ENCODE measurements at regions not wholly inside any gene's neighbourhood (a gene's known extent, or its start where the extent isn't known, plus 50 kb on each side); places are given as distances from the start of the nearest gene placed in this dataset.

DNA sequence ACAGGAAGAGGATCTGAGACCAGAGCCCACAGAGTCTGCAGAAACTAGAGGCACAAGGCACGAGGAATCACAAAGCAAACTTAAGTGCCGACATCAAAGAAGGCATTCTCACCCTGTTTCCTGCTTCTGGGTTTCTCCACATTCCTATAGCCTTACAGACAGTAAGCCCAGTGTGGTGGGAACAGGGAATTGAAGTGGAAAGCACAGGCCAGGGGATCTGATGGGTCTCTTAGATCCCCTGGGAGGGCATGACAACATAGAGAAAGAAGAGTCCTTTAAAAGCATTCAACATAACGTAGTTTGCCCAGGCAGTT is 75.6 kb upstream of the FRMD6 start:
- H3K4me1 Mint-ChIP-seq, result peaks cover 15% of the 10 kb centered on the region
- H3K4me2 ChIP-seq, result 0 out of 2 replicates have a peak overlapping the region, but pooled peaks have one; percentile 5
- no peaks in the 10 kb centered on the region for H4K20me1 ChIP-seq (replicated peaks; ENCODE audit: insufficient read depth)
- no peak for TF ChIP-seq REST (IDR thresholded peaks at IDR 0.05; ENCODE audit: unreplicated experiment)
- TF ChIP-seq ZNF331 (CRISPR knock-in tag; IDR thresholded peaks at IDR 0.05; ENCODE audit: low read depth), result no peak
- TF ChIP-seq NANOG (IDR thresholded peaks at IDR 0.05; ENCODE audit: borderline replicate concordance), result no peak
- TF ChIP-seq ETS1 (IDR thresholded peaks at IDR 0.05), result no peak
- no peak for TF ChIP-seq CREB1 (CRISPR knock-in tag; IDR thresholded peaks at IDR 0.05; ENCODE audit: low read depth)
- TF ChIP-seq STAT1 (IDR thresholded peaks at IDR 0.05; ENCODE audit: unreplicated experiment), result no peak
- TF ChIP-seq, protein P1, sequence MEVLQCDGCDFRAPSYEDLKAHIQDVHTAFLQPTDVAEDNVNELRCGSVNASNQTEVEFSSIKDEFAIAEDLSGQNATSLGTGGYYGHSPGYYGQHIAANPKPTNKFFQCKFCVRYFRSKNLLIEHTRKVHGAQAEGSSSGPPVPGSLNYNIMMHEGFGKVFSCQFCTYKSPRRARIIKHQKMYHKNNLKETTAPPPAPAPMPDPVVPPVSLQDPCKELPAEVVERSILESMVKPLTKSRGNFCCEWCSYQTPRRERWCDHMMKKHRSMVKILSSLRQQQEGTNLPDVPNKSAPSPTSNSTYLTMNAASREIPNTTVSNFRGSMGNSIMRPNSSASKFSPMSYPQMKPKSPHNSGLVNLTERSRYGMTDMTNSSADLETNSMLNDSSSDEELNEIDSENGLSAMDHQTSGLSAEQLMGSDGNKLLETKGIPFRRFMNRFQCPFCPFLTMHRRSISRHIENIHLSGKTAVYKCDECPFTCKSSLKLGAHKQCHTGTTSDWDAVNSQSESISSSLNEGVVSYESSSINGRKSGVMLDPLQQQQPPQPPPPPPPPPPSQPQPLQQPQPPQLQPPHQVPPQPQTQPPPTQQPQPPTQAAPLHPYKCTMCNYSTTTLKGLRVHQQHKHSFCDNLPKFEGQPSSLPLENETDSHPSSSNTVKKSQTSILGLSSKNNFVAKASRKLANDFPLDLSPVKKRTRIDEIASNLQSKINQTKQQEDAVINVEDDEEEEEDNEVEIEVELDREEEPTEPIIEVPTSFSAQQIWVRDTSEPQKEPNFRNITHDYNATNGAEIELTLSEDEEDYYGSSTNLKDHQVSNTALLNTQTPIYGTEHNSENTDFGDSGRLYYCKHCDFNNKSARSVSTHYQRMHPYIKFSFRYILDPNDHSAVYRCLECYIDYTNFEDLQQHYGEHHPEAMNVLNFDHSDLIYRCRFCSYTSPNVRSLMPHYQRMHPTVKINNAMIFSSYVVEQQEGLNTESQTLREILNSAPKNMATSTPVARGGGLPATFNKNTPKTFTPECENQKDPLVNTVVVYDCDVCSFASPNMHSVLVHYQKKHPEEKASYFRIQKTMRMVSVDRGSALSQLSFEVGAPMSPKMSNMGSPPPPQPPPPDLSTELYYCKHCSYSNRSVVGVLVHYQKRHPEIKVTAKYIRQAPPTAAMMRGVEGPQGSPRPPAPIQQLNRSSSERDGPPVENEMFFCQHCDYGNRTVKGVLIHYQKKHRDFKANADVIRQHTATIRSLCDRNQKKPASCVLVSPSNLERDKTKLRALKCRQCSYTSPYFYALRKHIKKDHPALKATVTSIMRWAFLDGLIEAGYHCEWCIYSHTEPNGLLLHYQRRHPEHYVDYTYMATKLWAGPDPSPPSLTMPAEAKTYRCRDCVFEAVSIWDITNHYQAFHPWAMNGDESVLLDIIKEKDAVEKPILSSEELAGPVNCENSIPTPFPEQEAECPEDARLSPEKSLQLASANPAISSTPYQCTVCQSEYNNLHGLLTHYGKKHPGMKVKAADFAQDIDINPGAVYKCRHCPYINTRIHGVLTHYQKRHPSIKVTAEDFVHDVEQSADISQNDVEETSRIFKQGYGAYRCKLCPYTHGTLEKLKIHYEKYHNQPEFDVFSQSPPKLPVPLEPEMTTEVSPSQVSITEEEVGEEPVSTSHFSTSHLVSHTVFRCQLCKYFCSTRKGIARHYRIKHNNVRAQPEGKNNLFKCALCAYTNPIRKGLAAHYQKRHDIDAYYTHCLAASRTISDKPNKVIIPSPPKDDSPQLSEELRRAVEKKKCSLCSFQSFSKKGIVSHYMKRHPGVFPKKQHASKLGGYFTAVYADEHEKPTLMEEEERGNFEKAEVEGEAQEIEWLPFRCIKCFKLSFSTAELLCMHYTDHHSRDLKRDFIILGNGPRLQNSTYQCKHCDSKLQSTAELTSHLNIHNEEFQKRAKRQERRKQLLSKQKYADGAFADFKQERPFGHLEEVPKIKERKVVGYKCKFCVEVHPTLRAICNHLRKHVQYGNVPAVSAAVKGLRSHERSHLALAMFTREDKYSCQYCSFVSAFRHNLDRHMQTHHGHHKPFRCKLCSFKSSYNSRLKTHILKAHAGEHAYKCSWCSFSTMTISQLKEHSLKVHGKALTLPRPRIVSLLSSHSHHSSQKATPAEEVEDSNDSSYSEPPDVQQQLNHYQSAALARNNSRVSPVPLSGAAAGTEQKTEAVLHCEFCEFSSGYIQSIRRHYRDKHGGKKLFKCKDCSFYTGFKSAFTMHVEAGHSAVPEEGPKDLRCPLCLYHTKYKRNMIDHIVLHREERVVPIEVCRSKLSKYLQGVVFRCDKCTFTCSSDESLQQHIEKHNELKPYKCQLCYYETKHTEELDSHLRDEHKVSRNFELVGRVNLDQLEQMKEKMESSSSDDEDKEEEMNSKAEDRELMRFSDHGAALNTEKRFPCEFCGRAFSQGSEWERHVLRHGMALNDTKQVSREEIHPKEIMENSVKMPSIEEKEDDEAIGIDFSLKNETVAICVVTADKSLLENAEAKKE (CRISPR knock-in tag; IDR thresholded peaks at IDR 0.05), result no peak
- no peak for TF ChIP-seq EZH2phosphoT487 (IDR thresholded peaks at IDR 0.05; ENCODE audit: unreplicated experiment)
- TF ChIP-seq EZH2 (IDR thresholded peaks at IDR 0.05; ENCODE audit: low read depth, unreplicated experiment), result no peak
- no peak for TF ChIP-seq JUNB (IDR thresholded peaks at IDR 0.05; ENCODE audit: unreplicated experiment)
- H3K4me1 ChIP-seq (ENCODE audit: insufficient read depth), result peaks cover 10% of the 10 kb centered on the region
- no peaks in the 10 kb centered on the region for H3K27me3 ChIP-seq (ENCODE audit: insufficient read depth)
- no peak overlapping the region for H3K4me3 Mint-ChIP-seq
- H3F3A ChIP-seq (replicated peaks; ENCODE audit: low read depth), result no peaks in the 10 kb centered on the region
- H3K36me3 ChIP-seq (ENCODE audit: insufficient read depth), result no peaks in the 10 kb centered on the region
- no peaks in the 10 kb centered on the region for H3K36me3 Mint-ChIP-seq (ENCODE audit: low read depth)
- DNase-seq (ENCODE audit: low spot score) (peak; percentile 64), ATAC-seq (peak; percentile 89)
- no peak overlapping the region for H3K4me3 ChIP-seq
- H3K27ac Mint-ChIP-seq, result no peak overlapping the region
- no peaks in the 10 kb centered on the region for H3K9me3 Mint-ChIP-seq
- H3K27ac ChIP-seq (ENCODE audit: low read depth), result no peak overlapping the region
- H2AFZ ChIP-seq, result peak overlapping the region; percentile 60; the same call in 1 of the 2 replicates
- H3K9me2 ChIP-seq (ENCODE audit: insufficient read depth), result peaks cover 8% of the 10 kb centered on the region; the same call in 1 of the 2 replicates
- H3K79me2 ChIP-seq (replicated peaks; ENCODE audit: insufficient read depth), result no peaks in the 10 kb centered on the region
- H3K27me3 Mint-ChIP-seq (ENCODE audit: insufficient read depth, low read depth, poor library complexity), result peaks cover 2% of the 10 kb centered on the region
